GM23338 (cell line): ENCODE measurements at regions not wholly inside any gene's neighbourhood (a gene's known extent, or its start where the extent isn't known, plus 50 kb on each side); places are given as distances from the start of the nearest gene placed in this dataset.

ENCODE experiments used
- CREB1 ChIP-seq: fragments of 250-450 bp; sonication (Bioruptor Pico); IDR thresholded peaks from 2 replicates; pipeline ENCODE4 v1.5.0; 2020; ENCODE audit warnings: low read depth, mild to moderate bottlenecking, moderate library complexity
- EZH2 ChIP-seq: fragments of 200-600 bp; sonication (generic); IDR thresholded peaks from one replicate; pipeline ENCODE4 v1.8.0; 2017; ENCODE audit warnings: antibody characterized with exemption, mild to moderate bottlenecking, low read depth; ENCODE audit not compliant: unreplicated experiment
- POLR2AphosphoS5 ChIP-seq: IDR thresholded peaks from 2 replicates; pipeline ENCODE4 v1.6.1; 2016; ENCODE audit warnings: antibody characterized with exemption, low read depth
- TF ChIP-seq, protein P1 (sequence below), 2 experiments: fragments of 200-600 bp in 1 of 2; sonication (generic) in 1 of 2; conservative IDR thresholded peaks; 2 replicates each; pipeline versions ENCODE4 v1.5.1 to v1.6.1; 2016 to 2017; ENCODE audit warnings: antibody characterized with exemption in 2 of 2, low read depth in 2 of 2, mild to moderate bottlenecking in 2 of 2, moderate library complexity in 1 of 2
- TF ChIP-seq, protein P2 (sequence below): fragments of 250-450 bp; sonication (Bioruptor Pico); IDR thresholded peaks from 2 replicates; pipeline ENCODE4 v1.5.0; 2020; ENCODE audit warnings: mild to moderate bottlenecking, moderate library complexity
- TF ChIP-seq, protein P3 (sequence below): IDR thresholded peaks from one replicate; pipeline ENCODE4 v1.6.1; 2018; ENCODE audit warnings: antibody characterized with exemption; ENCODE audit not compliant: unreplicated experiment

DNA sequence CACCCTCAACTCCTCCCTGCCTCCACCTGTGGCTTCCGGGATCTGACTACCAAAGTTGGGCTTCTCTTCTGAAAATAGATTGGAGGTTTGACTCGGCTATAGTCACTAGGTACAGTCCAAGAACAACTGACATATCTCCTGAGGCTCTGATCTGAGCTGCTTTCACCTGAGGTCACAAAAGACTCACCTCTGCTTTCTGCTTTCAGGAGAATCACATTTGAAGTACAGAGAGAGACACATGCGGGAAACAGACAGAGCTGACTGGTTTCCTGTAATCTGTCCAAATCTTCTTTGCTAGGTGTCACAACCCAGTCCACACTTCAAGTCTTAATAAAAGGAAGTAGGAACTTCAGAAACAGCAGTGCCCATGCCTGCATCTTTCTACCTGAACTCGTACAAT lies 245.4 kb upstream of the CHRM3 start:
- TF ChIP-seq, protein P1, sequence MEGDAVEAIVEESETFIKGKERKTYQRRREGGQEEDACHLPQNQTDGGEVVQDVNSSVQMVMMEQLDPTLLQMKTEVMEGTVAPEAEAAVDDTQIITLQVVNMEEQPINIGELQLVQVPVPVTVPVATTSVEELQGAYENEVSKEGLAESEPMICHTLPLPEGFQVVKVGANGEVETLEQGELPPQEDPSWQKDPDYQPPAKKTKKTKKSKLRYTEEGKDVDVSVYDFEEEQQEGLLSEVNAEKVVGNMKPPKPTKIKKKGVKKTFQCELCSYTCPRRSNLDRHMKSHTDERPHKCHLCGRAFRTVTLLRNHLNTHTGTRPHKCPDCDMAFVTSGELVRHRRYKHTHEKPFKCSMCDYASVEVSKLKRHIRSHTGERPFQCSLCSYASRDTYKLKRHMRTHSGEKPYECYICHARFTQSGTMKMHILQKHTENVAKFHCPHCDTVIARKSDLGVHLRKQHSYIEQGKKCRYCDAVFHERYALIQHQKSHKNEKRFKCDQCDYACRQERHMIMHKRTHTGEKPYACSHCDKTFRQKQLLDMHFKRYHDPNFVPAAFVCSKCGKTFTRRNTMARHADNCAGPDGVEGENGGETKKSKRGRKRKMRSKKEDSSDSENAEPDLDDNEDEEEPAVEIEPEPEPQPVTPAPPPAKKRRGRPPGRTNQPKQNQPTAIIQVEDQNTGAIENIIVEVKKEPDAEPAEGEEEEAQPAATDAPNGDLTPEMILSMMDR (conservative IDR thresholded peaks at IDR 0.05; ENCODE audit: low read depth in 2 of 2): no peak
- TF ChIP-seq POLR2AphosphoS5 (no peak), EZH2 (no peak), CREB1 (no peak)
- TF ChIP-seq, protein P2, sequence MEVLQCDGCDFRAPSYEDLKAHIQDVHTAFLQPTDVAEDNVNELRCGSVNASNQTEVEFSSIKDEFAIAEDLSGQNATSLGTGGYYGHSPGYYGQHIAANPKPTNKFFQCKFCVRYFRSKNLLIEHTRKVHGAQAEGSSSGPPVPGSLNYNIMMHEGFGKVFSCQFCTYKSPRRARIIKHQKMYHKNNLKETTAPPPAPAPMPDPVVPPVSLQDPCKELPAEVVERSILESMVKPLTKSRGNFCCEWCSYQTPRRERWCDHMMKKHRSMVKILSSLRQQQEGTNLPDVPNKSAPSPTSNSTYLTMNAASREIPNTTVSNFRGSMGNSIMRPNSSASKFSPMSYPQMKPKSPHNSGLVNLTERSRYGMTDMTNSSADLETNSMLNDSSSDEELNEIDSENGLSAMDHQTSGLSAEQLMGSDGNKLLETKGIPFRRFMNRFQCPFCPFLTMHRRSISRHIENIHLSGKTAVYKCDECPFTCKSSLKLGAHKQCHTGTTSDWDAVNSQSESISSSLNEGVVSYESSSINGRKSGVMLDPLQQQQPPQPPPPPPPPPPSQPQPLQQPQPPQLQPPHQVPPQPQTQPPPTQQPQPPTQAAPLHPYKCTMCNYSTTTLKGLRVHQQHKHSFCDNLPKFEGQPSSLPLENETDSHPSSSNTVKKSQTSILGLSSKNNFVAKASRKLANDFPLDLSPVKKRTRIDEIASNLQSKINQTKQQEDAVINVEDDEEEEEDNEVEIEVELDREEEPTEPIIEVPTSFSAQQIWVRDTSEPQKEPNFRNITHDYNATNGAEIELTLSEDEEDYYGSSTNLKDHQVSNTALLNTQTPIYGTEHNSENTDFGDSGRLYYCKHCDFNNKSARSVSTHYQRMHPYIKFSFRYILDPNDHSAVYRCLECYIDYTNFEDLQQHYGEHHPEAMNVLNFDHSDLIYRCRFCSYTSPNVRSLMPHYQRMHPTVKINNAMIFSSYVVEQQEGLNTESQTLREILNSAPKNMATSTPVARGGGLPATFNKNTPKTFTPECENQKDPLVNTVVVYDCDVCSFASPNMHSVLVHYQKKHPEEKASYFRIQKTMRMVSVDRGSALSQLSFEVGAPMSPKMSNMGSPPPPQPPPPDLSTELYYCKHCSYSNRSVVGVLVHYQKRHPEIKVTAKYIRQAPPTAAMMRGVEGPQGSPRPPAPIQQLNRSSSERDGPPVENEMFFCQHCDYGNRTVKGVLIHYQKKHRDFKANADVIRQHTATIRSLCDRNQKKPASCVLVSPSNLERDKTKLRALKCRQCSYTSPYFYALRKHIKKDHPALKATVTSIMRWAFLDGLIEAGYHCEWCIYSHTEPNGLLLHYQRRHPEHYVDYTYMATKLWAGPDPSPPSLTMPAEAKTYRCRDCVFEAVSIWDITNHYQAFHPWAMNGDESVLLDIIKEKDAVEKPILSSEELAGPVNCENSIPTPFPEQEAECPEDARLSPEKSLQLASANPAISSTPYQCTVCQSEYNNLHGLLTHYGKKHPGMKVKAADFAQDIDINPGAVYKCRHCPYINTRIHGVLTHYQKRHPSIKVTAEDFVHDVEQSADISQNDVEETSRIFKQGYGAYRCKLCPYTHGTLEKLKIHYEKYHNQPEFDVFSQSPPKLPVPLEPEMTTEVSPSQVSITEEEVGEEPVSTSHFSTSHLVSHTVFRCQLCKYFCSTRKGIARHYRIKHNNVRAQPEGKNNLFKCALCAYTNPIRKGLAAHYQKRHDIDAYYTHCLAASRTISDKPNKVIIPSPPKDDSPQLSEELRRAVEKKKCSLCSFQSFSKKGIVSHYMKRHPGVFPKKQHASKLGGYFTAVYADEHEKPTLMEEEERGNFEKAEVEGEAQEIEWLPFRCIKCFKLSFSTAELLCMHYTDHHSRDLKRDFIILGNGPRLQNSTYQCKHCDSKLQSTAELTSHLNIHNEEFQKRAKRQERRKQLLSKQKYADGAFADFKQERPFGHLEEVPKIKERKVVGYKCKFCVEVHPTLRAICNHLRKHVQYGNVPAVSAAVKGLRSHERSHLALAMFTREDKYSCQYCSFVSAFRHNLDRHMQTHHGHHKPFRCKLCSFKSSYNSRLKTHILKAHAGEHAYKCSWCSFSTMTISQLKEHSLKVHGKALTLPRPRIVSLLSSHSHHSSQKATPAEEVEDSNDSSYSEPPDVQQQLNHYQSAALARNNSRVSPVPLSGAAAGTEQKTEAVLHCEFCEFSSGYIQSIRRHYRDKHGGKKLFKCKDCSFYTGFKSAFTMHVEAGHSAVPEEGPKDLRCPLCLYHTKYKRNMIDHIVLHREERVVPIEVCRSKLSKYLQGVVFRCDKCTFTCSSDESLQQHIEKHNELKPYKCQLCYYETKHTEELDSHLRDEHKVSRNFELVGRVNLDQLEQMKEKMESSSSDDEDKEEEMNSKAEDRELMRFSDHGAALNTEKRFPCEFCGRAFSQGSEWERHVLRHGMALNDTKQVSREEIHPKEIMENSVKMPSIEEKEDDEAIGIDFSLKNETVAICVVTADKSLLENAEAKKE (CRISPR knock-in tag): no peak
- TF ChIP-seq, protein P3, sequence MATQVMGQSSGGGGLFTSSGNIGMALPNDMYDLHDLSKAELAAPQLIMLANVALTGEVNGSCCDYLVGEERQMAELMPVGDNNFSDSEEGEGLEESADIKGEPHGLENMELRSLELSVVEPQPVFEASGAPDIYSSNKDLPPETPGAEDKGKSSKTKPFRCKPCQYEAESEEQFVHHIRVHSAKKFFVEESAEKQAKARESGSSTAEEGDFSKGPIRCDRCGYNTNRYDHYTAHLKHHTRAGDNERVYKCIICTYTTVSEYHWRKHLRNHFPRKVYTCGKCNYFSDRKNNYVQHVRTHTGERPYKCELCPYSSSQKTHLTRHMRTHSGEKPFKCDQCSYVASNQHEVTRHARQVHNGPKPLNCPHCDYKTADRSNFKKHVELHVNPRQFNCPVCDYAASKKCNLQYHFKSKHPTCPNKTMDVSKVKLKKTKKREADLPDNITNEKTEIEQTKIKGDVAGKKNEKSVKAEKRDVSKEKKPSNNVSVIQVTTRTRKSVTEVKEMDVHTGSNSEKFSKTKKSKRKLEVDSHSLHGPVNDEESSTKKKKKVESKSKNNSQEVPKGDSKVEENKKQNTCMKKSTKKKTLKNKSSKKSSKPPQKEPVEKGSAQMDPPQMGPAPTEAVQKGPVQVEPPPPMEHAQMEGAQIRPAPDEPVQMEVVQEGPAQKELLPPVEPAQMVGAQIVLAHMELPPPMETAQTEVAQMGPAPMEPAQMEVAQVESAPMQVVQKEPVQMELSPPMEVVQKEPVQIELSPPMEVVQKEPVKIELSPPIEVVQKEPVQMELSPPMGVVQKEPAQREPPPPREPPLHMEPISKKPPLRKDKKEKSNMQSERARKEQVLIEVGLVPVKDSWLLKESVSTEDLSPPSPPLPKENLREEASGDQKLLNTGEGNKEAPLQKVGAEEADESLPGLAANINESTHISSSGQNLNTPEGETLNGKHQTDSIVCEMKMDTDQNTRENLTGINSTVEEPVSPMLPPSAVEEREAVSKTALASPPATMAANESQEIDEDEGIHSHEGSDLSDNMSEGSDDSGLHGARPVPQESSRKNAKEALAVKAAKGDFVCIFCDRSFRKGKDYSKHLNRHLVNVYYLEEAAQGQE: no peak
